HUES48 (cell line): ENCODE measurements at regions not wholly inside any gene's neighbourhood (a gene's known extent, or its start where the extent isn't known, plus 50 kb on each side); places are given as distances from the start of the nearest gene placed in this dataset.

Experiments
- H3K27ac ChIP-seq: one replicate; pipeline ENCODE4 v1.7.0; 2013; ENCODE audit warnings: low read depth, low read length, inconsistent platforms
- H3K27me3 ChIP-seq: 2 replicates; pipeline ENCODE4 v1.6.1; 2013; ENCODE audit warnings: mild to moderate bottlenecking, low read length; ENCODE audit not compliant: control insufficient read depth, insufficient read depth
- H3K36me3 ChIP-seq: 2 replicates; pipeline ENCODE4 v1.6.1; 2013; ENCODE audit warnings: low read length; ENCODE audit not compliant: control insufficient read depth, insufficient read depth
- H3K4me1 ChIP-seq: 2 replicates; pipeline ENCODE4 v1.6.1; 2013; ENCODE audit warnings: mild to moderate bottlenecking, low read length; ENCODE audit not compliant: control insufficient read depth, insufficient read depth
- H3K4me3 ChIP-seq: 2 replicates; pipeline ENCODE4 v1.5.1; 2013; ENCODE audit warnings: mild to moderate bottlenecking, low read depth, low read length
- H3K9ac ChIP-seq: 2 replicates; pipeline ENCODE4 v1.6.1; 2013; ENCODE audit warnings: mild to moderate bottlenecking, low read depth, low read length, moderate library complexity
- H3K9me3 ChIP-seq: 2 replicates; pipeline ENCODE4 v1.6.1; 2013; ENCODE audit warnings: low read length; ENCODE audit not compliant: control insufficient read depth, insufficient read depth

DNA sequence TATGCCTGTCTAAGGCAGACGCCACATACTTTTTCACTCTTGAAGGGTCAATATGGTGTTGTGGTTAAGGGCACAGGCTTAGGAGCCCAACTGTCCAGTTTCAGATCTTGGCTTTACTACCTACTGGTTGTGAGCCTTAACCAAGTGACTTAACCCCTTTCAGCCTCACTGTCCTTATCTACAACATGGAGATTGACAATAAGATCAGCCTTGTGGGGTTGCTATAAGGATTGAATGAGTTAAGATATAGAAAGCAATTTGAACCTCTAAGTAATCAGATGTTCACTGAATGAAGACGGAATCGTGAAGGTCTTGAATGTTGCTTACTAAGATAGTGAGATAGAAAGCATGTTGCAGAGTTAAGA lies 121.3 kb upstream of the JUN start:
- Histone ChIP-seq H3K4me3 (no peak overlapping the region), H3K36me3 (no peaks in the 10 kb centered on the region), H3K4me1 (peaks cover 12% of the 10 kb centered on the region; the same call in 1 of the 2 replicates), H3K9ac (no peak overlapping the region), H3K27ac (no peak overlapping the region), H3K9me3 (no peaks in the 10 kb centered on the region), H3K27me3 (peaks cover 3% of the 10 kb centered on the region)

- peaks cover 6% of the 10 kb centered on the region; the same call in 1 of the 2 replicates for H3K4me1 ChIP-seq
- no peaks in the 10 kb centered on the region for H3K9me3 ChIP-seq
- H3K27ac ChIP-seq: no peak overlapping the region
- no peak overlapping the region for H3K9ac ChIP-seq
- H3K27me3 ChIP-seq: peaks cover 3% of the 10 kb centered on the region
- no peak overlapping the region for H3K4me3 ChIP-seq
- no peaks in the 10 kb centered on the region for H3K36me3 ChIP-seq
Observed at GRCh38 chr1:58905628-58906221, 121.9 kb upstream of the JUN start.

DNA sequence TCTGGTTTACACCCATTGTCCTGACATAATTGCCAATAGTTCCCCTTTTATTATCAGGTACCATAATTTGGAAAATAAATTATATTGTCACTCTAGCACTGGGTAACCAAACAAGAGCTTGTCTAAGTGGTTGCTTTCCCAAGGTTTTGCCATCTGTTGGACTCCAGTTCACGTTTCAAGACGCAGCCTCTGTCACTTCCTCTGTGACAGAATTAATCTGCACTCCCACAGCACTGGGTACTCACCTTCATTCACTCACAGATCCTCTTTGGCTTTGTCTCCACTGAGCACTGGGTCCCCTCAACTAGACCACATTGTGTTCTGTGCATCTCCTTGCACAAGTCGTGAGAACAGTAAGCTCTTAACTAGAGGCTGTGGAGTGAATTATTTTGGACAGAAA lies 123.6 kb upstream of the JUN start:
- Histone ChIP-seq H3K4me3 (no peak overlapping the region), H3K27me3 (peaks cover 3% of the 10 kb centered on the region), H3K36me3 (no peaks in the 10 kb centered on the region), H3K4me1 (peaks cover 5% of the 10 kb centered on the region; the same call in 1 of the 2 replicates), H3K9ac (no peak overlapping the region), H3K27ac (no peak overlapping the region), H3K9me3 (no peaks in the 10 kb centered on the region)

DNA sequence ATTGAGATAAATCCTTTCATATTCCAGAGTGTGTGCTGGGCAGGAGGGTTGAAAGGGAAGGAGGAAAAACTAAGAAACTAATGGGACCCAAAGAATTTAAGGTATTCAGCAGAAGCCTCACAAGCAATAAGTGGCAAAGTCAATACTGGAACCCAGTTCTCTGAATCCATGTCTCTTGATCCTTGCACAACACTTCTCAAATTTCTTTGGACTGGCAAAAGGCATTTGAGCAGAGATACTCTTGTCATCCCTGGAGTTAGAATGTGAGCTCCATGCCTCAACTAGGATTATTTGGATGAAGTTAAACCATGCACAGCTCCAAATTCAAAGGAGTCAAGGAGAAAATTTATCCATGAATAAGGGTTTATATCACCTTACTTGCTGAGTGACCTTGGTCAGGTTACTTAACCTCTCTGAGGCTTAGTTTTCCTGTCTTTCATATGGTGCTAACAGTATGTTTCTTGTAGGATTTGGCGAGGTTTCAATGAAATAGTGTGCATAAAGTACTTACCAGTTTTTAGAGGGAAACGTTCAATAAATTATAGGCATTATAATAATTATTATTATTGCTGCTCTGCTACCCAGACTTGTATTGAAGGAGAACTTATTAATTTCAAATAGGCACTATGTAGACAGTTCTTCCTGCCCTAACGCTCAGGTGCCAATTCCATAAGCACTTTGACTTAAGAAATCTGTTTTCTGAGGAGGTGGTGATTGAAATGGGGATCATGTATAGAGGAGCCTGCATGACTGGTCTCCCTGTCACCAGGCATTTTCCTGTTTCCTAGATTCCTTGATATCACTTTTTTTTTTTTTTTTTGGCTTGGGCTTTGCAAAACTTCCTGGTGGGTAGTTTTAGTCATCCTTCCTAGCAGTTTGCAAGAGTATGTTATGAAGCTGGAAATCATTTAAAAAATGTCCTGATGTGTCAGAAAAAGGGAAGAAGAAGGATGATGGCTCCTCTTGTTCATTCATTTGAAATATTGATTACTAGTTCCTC lies 125.0 kb upstream of the JUN start:
- H3K4me1 ChIP-seq: 0 out of 2 replicates have a peak, but pooled peaks cover 6% of the 10 kb centered on the region
- no peak overlapping the region for H3K9ac ChIP-seq
- H3K9me3 ChIP-seq: no peaks in the 10 kb centered on the region
- no peak overlapping the region for H3K4me3 ChIP-seq
- no peak overlapping the region for H3K27ac ChIP-seq
- H3K27me3 ChIP-seq: peaks cover 3% of the 10 kb centered on the region; the same call in 1 of the 2 replicates
- no peaks in the 10 kb centered on the region for H3K36me3 ChIP-seq

- Histone ChIP-seq H3K9me3 (peaks cover 5% of the 10 kb centered on the region; the same call in 1 of the 2 replicates), H3K36me3 (no peaks in the 10 kb centered on the region), H3K27me3 (no peaks in the 10 kb centered on the region; the same call in 1 of the 2 replicates), H3K4me1 (0 out of 2 replicates have a peak, but pooled peaks cover 6% of the 10 kb centered on the region), H3K27ac (no peak overlapping the region), H3K4me3 (no peak overlapping the region), H3K9ac (no peak overlapping the region)
Observed at GRCh38 chr1:58909914-58910681, 126.3 kb upstream of the JUN start.

DNA sequence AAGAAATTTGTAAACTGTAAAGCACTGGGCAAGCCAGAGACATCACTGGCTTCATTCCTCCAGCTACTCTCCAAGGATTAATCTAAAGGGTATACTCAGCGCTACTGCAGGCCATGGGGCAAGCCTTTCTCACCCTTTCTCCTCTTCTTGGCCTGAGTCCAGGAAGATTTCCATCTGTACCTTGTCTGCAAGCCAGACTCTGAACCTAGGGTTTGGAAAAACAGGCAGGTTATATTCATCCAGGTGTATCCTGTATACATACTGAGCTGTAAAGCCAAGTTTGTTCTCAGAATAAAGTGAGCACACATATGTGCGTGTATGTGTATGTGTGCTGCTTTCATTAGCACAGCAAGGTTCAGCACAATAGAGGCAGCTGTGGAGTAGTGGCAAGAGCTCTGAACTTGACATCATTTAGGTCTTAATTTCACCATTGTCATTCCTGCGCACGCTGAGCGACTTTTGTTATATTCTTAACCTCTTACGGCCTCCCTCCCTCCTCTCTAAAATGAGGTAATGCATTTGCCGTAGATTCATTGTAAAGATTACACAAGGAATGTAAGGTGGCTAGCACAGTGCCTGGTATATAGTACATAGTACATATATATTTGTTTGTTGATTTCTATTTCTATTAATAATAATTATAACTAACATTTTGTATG lies 128.1 kb upstream of the JUN start:
- H3K4me3 ChIP-seq: no peak overlapping the region
- H3K4me1 ChIP-seq: 0 out of 2 replicates have a peak, but pooled peaks cover 6% of the 10 kb centered on the region
- no peak overlapping the region for H3K27ac ChIP-seq
- no peaks in the 10 kb centered on the region for H3K36me3 ChIP-seq
- no peaks in the 10 kb centered on the region for H3K27me3 ChIP-seq
- H3K9ac ChIP-seq: no peak overlapping the region
- peaks cover 12% of the 10 kb centered on the region; the same call in 1 of the 2 replicates for H3K9me3 ChIP-seq

- Histone ChIP-seq H3K36me3 (no peaks in the 10 kb centered on the region), H3K4me1 (0 out of 2 replicates have a peak, but pooled peaks cover 6% of the 10 kb centered on the region), H3K9me3 (peaks cover 12% of the 10 kb centered on the region; the same call in 1 of the 2 replicates), H3K27ac (no peak overlapping the region), H3K9ac (no peak overlapping the region), H3K27me3 (no peaks in the 10 kb centered on the region), H3K4me3 (no peak overlapping the region)
Observed at GRCh38 chr1:58914925-58915324, 131.1 kb upstream of the JUN start.

GRCh38 chr1:58917436-58917835 lies 133.6 kb upstream of the JUN start:
- Histone ChIP-seq H3K27me3 (no peaks in the 10 kb centered on the region), H3K9me3 (peaks cover 12% of the 10 kb centered on the region; the same call in 1 of the 2 replicates), H3K4me3 (no peak overlapping the region), H3K9ac (no peak overlapping the region), H3K27ac (no peak overlapping the region), H3K4me1 (0 out of 2 replicates have a peak, but pooled peaks cover 5% of the 10 kb centered on the region), H3K36me3 (no peaks in the 10 kb centered on the region)

DNA sequence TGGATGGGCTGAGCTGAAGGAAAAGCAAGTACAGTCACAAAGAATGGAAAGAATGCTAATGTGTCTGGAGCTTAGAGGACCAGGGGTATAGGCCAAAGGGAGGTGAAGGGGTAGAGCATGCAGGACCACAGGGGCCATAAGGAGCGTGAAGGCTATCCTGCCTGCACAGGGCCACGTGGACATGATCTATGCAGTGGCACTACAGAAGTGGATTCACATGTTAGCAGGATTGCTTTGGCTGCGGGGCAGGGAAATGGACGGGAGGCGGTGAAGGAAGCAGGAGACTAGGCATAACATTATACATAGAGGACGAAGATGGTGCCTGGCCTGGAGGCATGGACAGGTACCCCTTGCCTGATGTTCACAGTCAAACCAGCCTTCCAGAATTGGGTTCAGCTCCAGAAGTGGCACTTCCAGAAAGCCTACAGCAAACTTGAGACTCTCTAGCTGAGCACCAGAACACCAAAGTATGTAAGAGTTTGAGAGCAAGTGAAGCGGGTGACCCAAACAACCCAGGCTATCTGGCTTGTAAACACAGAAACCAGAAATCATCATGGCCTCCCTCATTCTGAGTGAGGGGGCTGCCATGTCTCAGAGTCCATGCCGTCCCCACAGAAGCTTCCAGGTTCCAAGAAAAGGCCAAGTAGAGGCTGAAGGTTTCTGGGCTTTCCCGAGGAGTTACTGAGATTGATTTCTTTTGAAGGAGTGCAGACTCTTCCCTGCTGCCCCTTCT lies 135.5 kb upstream of the JUN start:
- no peak overlapping the region for H3K27ac ChIP-seq
- H3K36me3 ChIP-seq: no peaks in the 10 kb centered on the region

DNA sequence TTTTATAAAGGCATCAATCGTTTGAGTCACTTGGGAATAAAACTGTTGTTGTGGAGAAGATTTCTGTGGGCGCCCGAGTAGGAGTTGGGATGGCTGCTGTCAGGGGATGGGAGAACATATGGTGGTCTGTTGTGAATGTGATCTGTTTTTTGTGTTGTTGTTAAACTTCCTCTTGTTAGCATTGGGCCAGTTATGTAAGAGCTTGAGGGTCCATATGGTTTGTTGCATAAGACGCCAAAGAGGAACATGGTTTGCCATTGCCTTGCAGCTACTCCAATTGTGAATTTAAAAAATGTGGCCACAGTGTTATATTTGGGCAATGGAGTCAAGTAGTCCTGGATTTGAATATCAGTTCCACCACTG lies 136.1 kb upstream of the JUN start:
- Histone ChIP-seq H3K27me3 (no peaks in the 10 kb centered on the region), H3K27ac (no peak overlapping the region), H3K4me1 (no peaks in the 10 kb centered on the region), H3K36me3 (no peaks in the 10 kb centered on the region), H3K4me3 (no peak overlapping the region), H3K9ac (no peak overlapping the region), H3K9me3 (peaks cover 8% of the 10 kb centered on the region; the same call in 1 of the 2 replicates)

More for the DNA sequence above, 135.5 kb upstream of the JUN start:
- Histone ChIP-seq H3K4me3 (no peak overlapping the region), H3K4me1 (no peaks in the 10 kb centered on the region), H3K27me3 (no peaks in the 10 kb centered on the region), H3K9me3 (peaks cover 12% of the 10 kb centered on the region; the same call in 1 of the 2 replicates), H3K9ac (no peak overlapping the region)
